OCI-LY7 (cell line): ENCODE measurements at regions not wholly inside any gene's neighbourhood (a gene's known extent, or its start where the extent isn't known, plus 50 kb on each side); places are given as distances from the start of the nearest gene placed in this dataset.

ENCODE experiments used
- BruUV-seq: library from RNA; stranded (reverse); fragments of 400-500 nt; replicated peaks from 2 replicates; lab custom pipeline; 2021; lab: Mats Ljungman, UMichigan
- CTCF ChIA-PET: fragments of 300-600 bp; sonication (Branson Sonifier 250); formaldehyde crosslinking; loops from one replicate; lab custom pipeline; 2022; ENCODE audit warnings: antibody characterized with exemption; ENCODE audit not compliant: unreplicated experiment; lab: Charles Lee
- POLR2A ChIA-PET: fragments of 300-600 bp; sonication (Branson Sonifier 250); formaldehyde crosslinking; loops from one replicate; lab custom pipeline; 2022; ENCODE audit warnings: antibody characterized with exemption; lab: Charles Lee
- DNase-seq: peaks from one replicate; pipeline ENCODE4 v3.0.0-alpha.2; 2015; ENCODE audit warnings: low spot score
- H2AFZ ChIP-seq: fragments of 200-600 bp; sonication (generic), shearing (Covaris generic); 2 replicates; pipeline ENCODE4 v1.6.1; 2014; ENCODE audit warnings: mild to moderate bottlenecking, antibody characterized with exemption, low read length, moderate library complexity
- H3K27ac ChIP-seq: fragments of 200-600 bp; sonication (generic); 2 replicates; pipeline ENCODE4 v1.5.1; 2014; ENCODE audit warnings: mixed run types, low read depth, mild to moderate bottlenecking, moderate library complexity, low read length, inconsistent platforms; ENCODE audit not compliant: poor library complexity, severe bottlenecking
- H3K36me3 ChIP-seq: fragments of 200-600 bp; sonication (generic); 2 replicates; pipeline ENCODE4 v1.6.1; 2014; ENCODE audit warnings: mild to moderate bottlenecking, antibody characterized with exemption, low read length, moderate library complexity, mixed read lengths; ENCODE audit not compliant: insufficient read depth
- H3K4me1 ChIP-seq: fragments of 200-600 bp; sonication (generic); 2 replicates; pipeline ENCODE4 v1.5.1; 2014; ENCODE audit warnings: mild to moderate bottlenecking, low read length; ENCODE audit not compliant: insufficient read depth, poor library complexity, severe bottlenecking
- H3K4me2 ChIP-seq: fragments of 200-600 bp; sonication (generic); 2 replicates; pipeline ENCODE4 v1.6.1; 2014; ENCODE audit warnings: mild to moderate bottlenecking, low read length
- H3K4me3 ChIP-seq: fragments of 200-600 bp; sonication (generic); 2 replicates; pipeline ENCODE4 v1.5.1; 2014; ENCODE audit warnings: mild to moderate bottlenecking, low read depth, low read length; ENCODE audit not compliant: poor library complexity, severe bottlenecking
- H3K79me2 ChIP-seq: fragments of 200-600 bp; sonication (generic); 2 replicates; pipeline ENCODE4 v1.6.1; 2016; ENCODE audit warnings: low read depth, mild to moderate bottlenecking, low read length, moderate library complexity, mixed read lengths; ENCODE audit not compliant: insufficient read depth
- H3K9me2 ChIP-seq: fragments of 200-600 bp; sonication (generic); 2 replicates; pipeline ENCODE4 v1.6.1; 2016; ENCODE audit warnings: mild to moderate bottlenecking, low read length, mixed read lengths; ENCODE audit not compliant: insufficient read depth
- H3K9me3 ChIP-seq: fragments of 200-600 bp; sonication (generic); 2 replicates; pipeline ENCODE4 v1.6.1; 2014; ENCODE audit warnings: mild to moderate bottlenecking, mixed run types, low read length, mixed read lengths
- H4K20me1 ChIP-seq: fragments of 200-600 bp; sonication (generic); 2 replicates; pipeline ENCODE4 v1.6.1; 2014; ENCODE audit warnings: mild to moderate bottlenecking, antibody characterized with exemption, low read length, moderate library complexity, mixed read lengths; ENCODE audit not compliant: insufficient read depth
- EZH2phosphoT487 ChIP-seq: fragments of 200-600 bp; sonication (generic); IDR thresholded peaks from 2 replicates; pipeline ENCODE4 v1.6.1; 2018; ENCODE audit warnings: low read depth, borderline replicate concordance, mild to moderate bottlenecking, mixed run types, antibody characterized with exemption, low read length, moderate library complexity, mixed read lengths
- intact Hi-C: fragments of 100-400 bp; cut with micrococcal nuclease; formaldehyde crosslinking; loops from one replicate; pipeline ENCODE4 v1.10.0; 2022; ENCODE audit not compliant: unreplicated experiment
- TF ChIP-seq, protein P1 (sequence below): fragments of 200-600 bp; sonication (generic); conservative IDR thresholded peaks from 2 replicates; pipeline ENCODE4 v1.5.1; 2014; ENCODE audit warnings: mild to moderate bottlenecking, antibody characterized with exemption, low read length, moderate library complexity, mixed read lengths

DNA sequence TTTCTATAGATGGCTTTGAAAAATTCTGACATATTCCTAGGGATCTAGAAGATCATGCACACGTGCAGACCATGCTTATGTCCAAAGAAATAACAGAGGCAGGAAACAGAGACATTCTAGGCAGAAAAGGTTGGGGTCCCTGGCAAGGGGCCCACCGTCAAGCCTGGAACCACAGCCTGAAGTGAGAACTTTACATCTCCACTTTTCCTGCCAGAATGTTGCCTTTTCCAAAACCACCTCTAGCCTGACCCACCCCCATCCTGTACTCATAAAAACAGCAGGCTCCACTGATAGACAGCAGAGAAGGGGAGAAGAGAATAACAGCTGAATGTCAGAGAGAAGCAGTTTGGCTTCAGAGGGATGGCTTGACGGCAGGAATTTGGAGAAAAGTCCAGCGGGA, 257.3 kb upstream of the NT5E start:
- Histone ChIP-seq H3K4me3 (no peak overlapping the region), H3K4me1 (no peaks in the 10 kb centered on the region), H4K20me1 (no peaks in the 10 kb centered on the region), H2AFZ (no peak overlapping the region), H3K79me2 (no peaks in the 10 kb centered on the region), H3K27ac (no peak overlapping the region), H3K9me3 (no peaks in the 10 kb centered on the region), H3K9me2 (no peaks in the 10 kb centered on the region), H3K36me3 (no peaks in the 10 kb centered on the region), H3K4me2 (no peak overlapping the region)
- ChIA-PET POLR2A (interaction anchor here (0.5 to 1.6 kb wide), 2 partner anchors 22 to 169 kb away, joined by 3 to 5 read pairs; no protein-coding TSS in a partner anchor), CTCF (no interaction called here)
- DNase-seq, result no peak
- no TSS peak for BruUV-seq
- TF ChIP-seq, protein P1, sequence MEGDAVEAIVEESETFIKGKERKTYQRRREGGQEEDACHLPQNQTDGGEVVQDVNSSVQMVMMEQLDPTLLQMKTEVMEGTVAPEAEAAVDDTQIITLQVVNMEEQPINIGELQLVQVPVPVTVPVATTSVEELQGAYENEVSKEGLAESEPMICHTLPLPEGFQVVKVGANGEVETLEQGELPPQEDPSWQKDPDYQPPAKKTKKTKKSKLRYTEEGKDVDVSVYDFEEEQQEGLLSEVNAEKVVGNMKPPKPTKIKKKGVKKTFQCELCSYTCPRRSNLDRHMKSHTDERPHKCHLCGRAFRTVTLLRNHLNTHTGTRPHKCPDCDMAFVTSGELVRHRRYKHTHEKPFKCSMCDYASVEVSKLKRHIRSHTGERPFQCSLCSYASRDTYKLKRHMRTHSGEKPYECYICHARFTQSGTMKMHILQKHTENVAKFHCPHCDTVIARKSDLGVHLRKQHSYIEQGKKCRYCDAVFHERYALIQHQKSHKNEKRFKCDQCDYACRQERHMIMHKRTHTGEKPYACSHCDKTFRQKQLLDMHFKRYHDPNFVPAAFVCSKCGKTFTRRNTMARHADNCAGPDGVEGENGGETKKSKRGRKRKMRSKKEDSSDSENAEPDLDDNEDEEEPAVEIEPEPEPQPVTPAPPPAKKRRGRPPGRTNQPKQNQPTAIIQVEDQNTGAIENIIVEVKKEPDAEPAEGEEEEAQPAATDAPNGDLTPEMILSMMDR, result no peak
- no peak for TF ChIP-seq EZH2phosphoT487
- intact Hi-C loops, result no loop called here

DNA sequence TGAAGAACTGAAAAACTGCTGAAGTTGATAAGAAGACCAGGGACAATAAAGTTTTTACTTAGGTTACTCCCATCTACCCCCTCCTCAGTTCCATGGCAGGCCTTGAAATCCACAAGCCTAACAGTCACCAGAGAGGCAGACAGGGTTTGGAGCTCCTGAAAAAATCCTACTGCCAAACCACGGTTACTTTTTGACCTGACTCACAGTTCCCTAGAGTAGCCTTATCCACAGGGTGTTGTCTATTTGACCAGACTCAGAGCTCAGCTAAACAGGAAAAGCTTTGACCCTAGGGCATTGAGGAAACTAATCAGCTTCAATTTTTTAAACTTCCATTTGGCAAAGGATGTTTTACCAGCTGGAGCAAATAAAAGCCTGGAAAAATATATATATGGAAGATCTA, 257.7 kb upstream of the NT5E start:
- Histone ChIP-seq H3K79me2 (no peaks in the 10 kb centered on the region), H4K20me1 (no peaks in the 10 kb centered on the region), H3K4me1 (no peaks in the 10 kb centered on the region), H3K9me3 (no peaks in the 10 kb centered on the region), H3K4me2 (no peak overlapping the region), H3K9me2 (no peaks in the 10 kb centered on the region), H3K36me3 (no peaks in the 10 kb centered on the region), H3K27ac (no peak overlapping the region), H2AFZ (no peak overlapping the region), H3K4me3 (no peak overlapping the region)
- ChIA-PET POLR2A (interaction anchor here (0.5 to 1.6 kb wide), 2 partner anchors 22 to 170 kb away, joined by 3 to 5 read pairs; no protein-coding TSS in a partner anchor), CTCF (no interaction called here)
- no peak for DNase-seq
- TF ChIP-seq, protein P1, result no peak
- no peak for TF ChIP-seq EZH2phosphoT487
- BruUV-seq, result no TSS peak
- intact Hi-C loops, result no loop called here

DNA sequence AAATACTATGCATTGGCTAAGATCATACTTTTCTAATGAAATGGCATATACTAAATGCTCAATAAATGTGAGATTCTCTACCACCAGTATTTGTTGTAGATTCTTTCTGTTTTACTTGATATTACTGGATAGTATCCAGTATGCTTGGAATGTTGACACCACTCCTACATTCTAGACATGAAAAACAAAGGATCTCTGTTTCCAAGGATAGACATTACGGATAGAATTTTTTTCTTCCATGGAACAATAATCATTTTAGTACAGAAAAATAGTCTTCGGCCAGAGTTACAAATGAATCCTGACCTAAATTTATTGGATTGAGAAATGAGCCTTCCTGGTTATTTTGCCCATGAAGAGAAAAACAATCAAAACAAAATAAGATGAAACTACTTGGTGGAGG, 258.2 kb upstream of the NT5E start:
- no peaks in the 10 kb centered on the region for H4K20me1 ChIP-seq
- no peak overlapping the region for H3K4me2 ChIP-seq
- no peak overlapping the region for H3K27ac ChIP-seq
- ChIA-PET POLR2A (no interaction called here), CTCF (no interaction called here)
- no peaks in the 10 kb centered on the region for H3K79me2 ChIP-seq
- H3K9me2 ChIP-seq, result no peaks in the 10 kb centered on the region
- BruUV-seq, result no TSS peak
- intact Hi-C loops, result no loop called here
- DNase-seq, result no peak
- H3K36me3 ChIP-seq, result no peaks in the 10 kb centered on the region
- no peak for TF ChIP-seq EZH2phosphoT487
- TF ChIP-seq, protein P1, result no peak
- H3K4me3 ChIP-seq, result no peak overlapping the region
- no peaks in the 10 kb centered on the region for H3K4me1 ChIP-seq
- H3K9me3 ChIP-seq, result no peaks in the 10 kb centered on the region
- H2AFZ ChIP-seq, result no peak overlapping the region
